ENCODE measurements at regions not wholly inside any gene's neighbourhood (a gene's known extent, or its start where the extent isn't known, plus 50 kb on each side); places are given as distances from the start of the nearest gene placed in this dataset.
"Not testable (repeated sequence)": the region's sequence is repeated elsewhere in the genome, so short reads cannot be mapped to it uniquely, and the experiment has no call there.

GRCh38 chr20:6663751-6664388 lies 103.6 kb upstream of the BMP2 start:
- DNase-seq (ENCODE audit: extremely low spot score, insufficient read length, low read depth) (no peak), FAIRE-seq (no peak)

GRCh38 chr20:6663104-6663503 lies 104.4 kb upstream of the BMP2 start:
- DNase-seq (ENCODE audit: extremely low spot score, insufficient read length, low read depth) = no peak

GRCh38 chr20:6662309-6662708 lies 105.2 kb upstream of the BMP2 start:
- FAIRE-seq = peak; percentile 59
- no peak for DNase-seq (ENCODE audit: extremely low spot score, insufficient read length, low read depth)

More at GRCh38 chr20:6663104-6663503, 104.4 kb upstream of the BMP2 start:
- peak; percentile 78 for FAIRE-seq

GRCh38 chr20:6660441-6660840 lies 107.0 kb upstream of the BMP2 start:
- DNase-seq (ENCODE audit: extremely low spot score, insufficient read length, low read depth) = no peak
- FAIRE-seq = no peak

GRCh38 chr20:6658909-6659308 lies 108.6 kb upstream of the BMP2 start:
- FAIRE-seq = not testable (repeated sequence)

GRCh38 chr20:6657904-6658303 lies 109.6 kb upstream of the BMP2 start:
- no peak for FAIRE-seq
- DNase-seq (ENCODE audit: extremely low spot score, insufficient read length, low read depth) = no peak

More at GRCh38 chr20:6658909-6659308, 108.6 kb upstream of the BMP2 start:
- not testable (repeated sequence) for DNase-seq (ENCODE audit: extremely low spot score, insufficient read length, low read depth)

GRCh38 chr20:6657111-6657510 lies 110.4 kb upstream of the BMP2 start:
- no peak for DNase-seq (ENCODE audit: extremely low spot score, insufficient read length, low read depth)
- FAIRE-seq = no peak

- no peak for DNase-seq (ENCODE audit: extremely low spot score, insufficient read length, low read depth)
Observed at GRCh38 chr20:6654513-6655252, 112.8 kb upstream of the BMP2 start.

GRCh38 chr20:6651561-6651960 lies 115.9 kb upstream of the BMP2 start:
- DNase-seq (ENCODE audit: extremely low spot score, insufficient read length, low read depth) = no peak
- peak; percentile 72 for FAIRE-seq

More at GRCh38 chr20:6654513-6655252, 112.8 kb upstream of the BMP2 start:
- FAIRE-seq = no peak

GRCh38 chr20:6651016-6651415 lies 116.5 kb upstream of the BMP2 start:
- DNase-seq (ENCODE audit: extremely low spot score, insufficient read length, low read depth) (no peak), FAIRE-seq (no peak)

GRCh38 chr20:6646021-6646636 lies 121.4 kb upstream of the BMP2 start:
- FAIRE-seq (no peak), DNase-seq (ENCODE audit: extremely low spot score, insufficient read length, low read depth) (no peak)

GRCh38 chr20:6644813-6645628 lies 122.5 kb upstream of the BMP2 start:
- peak; percentile 9 for FAIRE-seq
- no peak for DNase-seq (ENCODE audit: extremely low spot score, insufficient read length, low read depth)

- no peak for FAIRE-seq
- DNase-seq (ENCODE audit: extremely low spot score, insufficient read length, low read depth) = no peak
Observed at GRCh38 chr20:6641012-6641411, 126.5 kb upstream of the BMP2 start.

- FAIRE-seq (no peak), DNase-seq (ENCODE audit: extremely low spot score, insufficient read length, low read depth) (no peak)
Observed at GRCh38 chr20:6637160-6637579, 130.3 kb upstream of the BMP2 start.

GRCh38 chr20:6636209-6637159 lies 131.0 kb upstream of the BMP2 start:
- FAIRE-seq = peak; percentile 75

GRCh38 chr20:6635034-6635736 lies 132.3 kb upstream of the BMP2 start:
- DNase-seq (ENCODE audit: extremely low spot score, insufficient read length, low read depth) (no peak), FAIRE-seq (peak; percentile 63)

More at GRCh38 chr20:6636209-6637159, 131.0 kb upstream of the BMP2 start:
- no peak for DNase-seq (ENCODE audit: extremely low spot score, insufficient read length, low read depth)

- DNase-seq (ENCODE audit: extremely low spot score, insufficient read length, low read depth) (no peak), FAIRE-seq (peak; percentile 29)
Observed at GRCh38 chr20:6632187-6632586, 135.3 kb upstream of the BMP2 start.

GRCh38 chr20:6630514-6630913 lies 137.0 kb upstream of the BMP2 start:
- FAIRE-seq (no peak), DNase-seq (ENCODE audit: extremely low spot score, insufficient read length, low read depth) (no peak)

- FAIRE-seq = no peak
- no peak for DNase-seq (ENCODE audit: extremely low spot score, insufficient read length, low read depth)
Observed at GRCh38 chr20:6629564-6629963, 137.9 kb upstream of the BMP2 start.

Data from GM18507 (cell line).